Panc1 (cell line): ENCODE measurements at regions not wholly inside any gene's neighbourhood (a gene's known extent, or its start where the extent isn't known, plus 50 kb on each side); places are given as distances from the start of the nearest gene placed in this dataset.

ENCODE experiments used
- ATAC-seq: fragments of 200-7000 bp; cut with Tn5 transposase; 2 replicates; pipeline ENCODE4 v1.9.1; 2020; ENCODE audit warnings: mild to moderate bottlenecking, moderate library complexity
- BruUV-seq: library from RNA; stranded (reverse); fragments of 400-500 nt; replicated peaks from 2 replicates; lab custom pipeline; 2021; lab: Mats Ljungman, UMichigan
- CTCF ChIA-PET: fragments of 300-600 bp; sonication (Branson Sonifier 250); formaldehyde crosslinking; loops from one replicate; lab custom pipeline; 2022; ENCODE audit warnings: antibody characterized with exemption; lab: Charles Lee
- POLR2A ChIA-PET: fragments of 300-600 bp; sonication (Branson Sonifier 250); formaldehyde crosslinking; loops from one replicate; lab custom pipeline; 2022; ENCODE audit warnings: antibody characterized with exemption; lab: Charles Lee
- DNase-seq: peaks from one replicate; pipeline ENCODE4 v3.0.0-alpha.2; 2010; ENCODE audit warnings: low read depth, low spot score
- H3K27ac ChIP-seq: 2 replicates; pipeline ENCODE4 v1.5.1; 2011; ENCODE audit warnings: mild to moderate bottlenecking, low read length, inconsistent platforms
- H3K27me3 ChIP-seq: fragments of 200-500 bp; sonication (Bioruptor generic); 2 replicates; pipeline ENCODE4 v1.6.0; 2014; ENCODE audit warnings: low read length, inconsistent platforms; ENCODE audit not compliant: control insufficient read depth, insufficient read depth
- H3K36me3 ChIP-seq: fragments of 200-500 bp; sonication (Bioruptor generic); 2 replicates; pipeline ENCODE4 v1.5.1; 2014; ENCODE audit warnings: inconsistent platforms, mild to moderate bottlenecking, low read length, moderate library complexity; ENCODE audit not compliant: control insufficient read depth, insufficient read depth
- H3K4me1 ChIP-seq: 2 replicates; pipeline ENCODE4 v1.5.1; 2011; ENCODE audit warnings: inconsistent platforms, mild to moderate bottlenecking, low read length, moderate library complexity; ENCODE audit not compliant: control insufficient read depth, insufficient read depth
- H3K4me3 ChIP-seq, 2 experiments: 2 replicates each; pipeline ENCODE4 v1.5.1; 2011 to 2012; ENCODE audit warnings: low read depth in 2 of 2, low read length in 2 of 2, mild to moderate bottlenecking in 2 of 2, inconsistent platforms in 1 of 2, moderate library complexity in 1 of 2
- H3K9me3 ChIP-seq: fragments of 200-500 bp; sonication (Bioruptor generic); 2 replicates; pipeline ENCODE4 v1.5.1; 2014; ENCODE audit warnings: low read depth, mild to moderate bottlenecking, inconsistent platforms, low read length, moderate library complexity; ENCODE audit not compliant: control insufficient read depth, insufficient read depth
- CTCF ChIP-seq: fragments of 450-650 bp; IDR thresholded peaks from 2 replicates; pipeline ENCODE4 v1.5.1; 2017; ENCODE audit warnings: mild to moderate bottlenecking
- POLR2AphosphoS5 ChIP-seq: IDR thresholded peaks from 2 replicates; pipeline ENCODE4 v1.6.1; 2012; ENCODE audit warnings: mild to moderate bottlenecking, low read depth, low read length, moderate library complexity
- REST ChIP-seq, 2 experiments: IDR thresholded peaks; 2 replicates each; pipeline ENCODE4 v1.6.1; 2011 to 2012; ENCODE audit warnings: low read depth in 2 of 2, control low read depth in 1 of 2, low read length in 1 of 2, mild to moderate bottlenecking in 1 of 2, moderate library complexity in 1 of 2; ENCODE audit not compliant: insufficient read depth in 1 of 2
- SIN3A ChIP-seq: IDR thresholded peaks from 2 replicates; pipeline ENCODE4 v1.6.1; 2012; ENCODE audit warnings: low read depth, mild to moderate bottlenecking, low read length, moderate library complexity, borderline replicate concordance; ENCODE audit not compliant: insufficient read depth
- TCF7L2 ChIP-seq: IDR thresholded peaks from 2 replicates; pipeline ENCODE4 v1.6.1; 2011; ENCODE audit warnings: mild to moderate bottlenecking, low read depth, low read length, inconsistent platforms
- in situ Hi-C: cut with HindIII; loops from 2 replicates; pipeline ENCODE4 v1.10.0; 2016; ENCODE audit warnings: low sequenced_read_pairs, low pct_unique_long_range_greater_than_20kb
- intact Hi-C: fragments of 100-400 bp; cut with micrococcal nuclease; formaldehyde crosslinking; loops from one replicate; pipeline ENCODE4 v1.10.0; 2022; ENCODE audit not compliant: unreplicated experiment

GRCh38 chr2:153761936-153762335 lies 109.8 kb upstream of the GALNT13 start:
- TF ChIP-seq CTCF = no peak
- no peak for TF ChIP-seq TCF7L2
- no peak for TF ChIP-seq SIN3A
- no peak for TF ChIP-seq REST (IDR thresholded peaks at IDR 0.05; ENCODE audit: insufficient read depth in 1 of 2, low read depth in 2 of 2, low read length in 1 of 2)
- no peak for TF ChIP-seq POLR2AphosphoS5
- no peak overlapping the region for H3K4me3 ChIP-seq
- DNase-seq (no peak), ATAC-seq (no peak)
- no TSS peak for BruUV-seq
- intact Hi-C loops (no loop called here), in situ Hi-C loops (no loop called here)
- H3K27ac ChIP-seq = no peak overlapping the region
- ChIA-PET CTCF (no interaction called here), POLR2A (no interaction called here)
- peaks cover 2% of the 10 kb centered on the region; the same call in 1 of the 2 replicates for H3K9me3 ChIP-seq
- no peaks in the 10 kb centered on the region for H3K4me1 ChIP-seq
- H3K27me3 ChIP-seq = no peaks in the 10 kb centered on the region
- H3K36me3 ChIP-seq = no peaks in the 10 kb centered on the region

GRCh38 chr2:153766415-153766814 lies 105.3 kb upstream of the GALNT13 start:
- intact Hi-C loops = no loop called here

More at GRCh38 chr2:153766415-153766814, 105.3 kb upstream of the GALNT13 start:
- ATAC-seq (no peak), DNase-seq (no peak)
- H3K27me3 ChIP-seq = no peaks in the 10 kb centered on the region
- H3K36me3 ChIP-seq = no peaks in the 10 kb centered on the region
- BruUV-seq = no TSS peak
- TF ChIP-seq POLR2AphosphoS5 (no peak), REST (IDR thresholded peaks at IDR 0.05; ENCODE audit: insufficient read depth in 1 of 2, low read depth in 2 of 2, low read length in 1 of 2) (no peak), SIN3A (no peak), CTCF (no peak), TCF7L2 (no peak)
- H3K4me1 ChIP-seq = no peaks in the 10 kb centered on the region
- ChIA-PET CTCF (no interaction called here), POLR2A (no interaction called here)
- H3K4me3 ChIP-seq = no peak overlapping the region
- peaks cover 4% of the 10 kb centered on the region; the same call in 1 of the 2 replicates for H3K9me3 ChIP-seq
- in situ Hi-C loops = no loop called here
- H3K27ac ChIP-seq = no peak overlapping the region
